IPS-20b (cell line): ENCODE measurements at regions not wholly inside any gene's neighbourhood (a gene's known extent, or its start where the extent isn't known, plus 50 kb on each side); places are given as distances from the start of the nearest gene placed in this dataset.
"Not testable (repeated sequence)": the region's sequence is repeated elsewhere in the genome, so short reads cannot be mapped to it uniquely, and the experiment has no call there.

ENCODE experiments used
- H3K27ac ChIP-seq: one replicate; pipeline ENCODE4 v1.5.1; 2013; ENCODE audit warnings: low read length
- H3K27me3 ChIP-seq: 2 replicates; pipeline ENCODE4 v1.6.1; 2013; ENCODE audit warnings: mild to moderate bottlenecking, low read length, inconsistent platforms; ENCODE audit not compliant: insufficient read depth
- H3K36me3 ChIP-seq: 2 replicates; pipeline ENCODE4 v1.6.1; 2013; ENCODE audit warnings: low read depth, mild to moderate bottlenecking, inconsistent platforms, low read length, moderate library complexity; ENCODE audit not compliant: insufficient read depth
- H3K4me1 ChIP-seq: 2 replicates; pipeline ENCODE4 v1.6.1; 2013; ENCODE audit warnings: mild to moderate bottlenecking, control low read depth, inconsistent platforms, low read length, moderate library complexity; ENCODE audit not compliant: insufficient read depth
- H3K4me3 ChIP-seq: 2 replicates; pipeline ENCODE4 v1.5.1; 2013; ENCODE audit warnings: mild to moderate bottlenecking, low read length, inconsistent platforms
- H3K9ac ChIP-seq: 2 replicates; pipeline ENCODE4 v1.6.1; 2013; ENCODE audit warnings: low read depth, mild to moderate bottlenecking, inconsistent platforms, low read length, moderate library complexity
- H3K9me3 ChIP-seq: 2 replicates; pipeline ENCODE4 v1.6.1; 2013; ENCODE audit warnings: mild to moderate bottlenecking, low read depth, low read length, inconsistent platforms; ENCODE audit not compliant: insufficient read depth

DNA sequence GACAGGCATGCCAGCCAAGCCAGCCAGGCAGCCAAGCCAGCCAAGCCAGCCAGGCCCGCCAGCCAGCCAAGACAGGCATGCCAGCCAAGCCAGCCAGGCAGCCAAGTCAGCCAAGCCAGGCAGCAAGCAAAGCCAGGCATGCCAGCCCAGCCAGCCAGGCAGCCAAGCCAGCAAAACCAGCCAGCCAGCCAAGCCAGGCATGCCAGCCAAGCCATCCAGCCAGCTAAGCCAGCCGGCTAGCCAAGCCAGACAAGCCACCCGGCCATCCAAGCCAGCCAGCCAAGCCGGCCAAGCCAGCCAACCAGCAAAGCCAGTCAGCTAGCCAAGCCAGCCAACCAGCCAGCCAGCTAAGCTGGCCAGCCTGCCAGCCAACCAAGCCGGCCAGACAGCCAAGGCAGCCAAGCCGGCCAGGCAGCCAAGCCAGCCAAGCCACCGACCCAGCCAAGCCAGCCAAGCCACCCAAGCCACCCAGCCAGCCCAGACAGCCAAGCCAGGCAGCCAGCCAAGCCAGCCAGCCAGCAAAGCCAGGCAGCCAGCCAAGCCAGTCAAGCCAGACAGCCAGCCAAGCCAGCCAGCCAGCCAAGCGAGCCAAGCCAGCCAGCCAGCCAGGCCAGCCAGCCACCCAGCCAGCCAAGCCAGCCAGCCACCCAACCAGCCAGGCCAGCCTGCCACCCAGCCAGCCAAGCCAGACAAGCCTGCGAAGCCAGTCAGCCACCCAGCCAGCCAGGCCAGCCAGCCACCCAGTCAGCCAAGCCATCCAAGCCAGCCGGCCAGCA is 332.9 kb upstream of the PLGLB2 start:
- H3K9me3 ChIP-seq, H3K36me3 ChIP-seq, H3K9ac ChIP-seq, H3K4me1 ChIP-seq, H3K27ac ChIP-seq, H3K27me3 ChIP-seq, H3K4me3 ChIP-seq: not testable (repeated sequence)

DNA sequence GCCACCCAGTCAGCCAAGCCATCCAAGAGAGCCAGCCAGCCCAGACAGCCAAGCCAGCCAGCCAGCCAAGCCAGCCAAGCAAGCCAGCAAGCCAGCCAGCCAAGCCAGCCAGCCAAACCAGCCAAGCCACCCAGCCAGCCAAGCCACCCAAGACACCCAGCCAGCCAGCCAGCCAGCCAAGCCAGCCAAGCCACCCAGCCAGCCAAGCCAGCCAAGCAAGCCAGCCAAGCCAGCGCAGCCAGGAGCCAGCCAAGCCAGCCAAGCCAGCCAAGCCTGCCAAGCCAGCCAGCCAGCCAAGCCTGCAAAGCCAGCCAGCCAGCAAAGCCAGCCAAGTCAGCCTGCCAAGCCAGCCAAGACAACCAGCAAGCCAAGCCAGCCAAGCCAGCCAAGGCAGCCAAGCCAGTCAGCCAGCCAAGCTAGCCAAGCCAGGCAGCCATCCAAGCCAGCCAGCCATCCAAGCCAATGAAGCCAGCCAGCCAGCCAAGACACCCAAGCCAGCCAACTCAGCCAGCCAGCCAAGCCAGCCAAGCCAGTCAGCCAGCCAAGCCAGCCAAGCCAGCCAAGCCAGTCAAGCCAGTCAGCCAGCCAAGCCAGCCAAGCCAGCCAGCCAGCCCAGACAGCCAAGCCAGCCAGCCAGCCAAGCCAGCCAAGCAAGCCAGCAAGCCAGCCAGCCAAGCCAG is 332.2 kb upstream of the PLGLB2 start:
- H3K9ac ChIP-seq, H3K9me3 ChIP-seq, H3K27ac ChIP-seq, H3K27me3 ChIP-seq, H3K4me1 ChIP-seq, H3K36me3 ChIP-seq, H3K4me3 ChIP-seq: not testable (repeated sequence)

DNA sequence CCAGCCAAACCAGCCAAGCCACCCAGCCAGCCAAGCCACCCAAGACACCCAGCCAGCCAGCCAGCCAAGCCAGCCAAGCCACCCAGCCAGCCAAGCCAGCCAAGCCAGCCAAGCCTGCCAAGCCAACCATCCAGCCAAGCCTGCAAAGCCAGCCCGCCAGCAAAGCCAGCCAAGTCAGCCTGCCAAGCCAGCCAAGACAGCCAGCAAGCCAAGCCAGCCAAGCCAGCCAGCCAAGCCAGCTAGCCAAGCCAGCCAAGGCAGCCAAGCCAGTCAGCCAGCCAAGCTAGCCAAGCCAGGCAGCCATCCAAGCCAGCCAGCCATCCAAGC is 331.7 kb upstream of the PLGLB2 start:
- not testable (repeated sequence) for H3K4me3 ChIP-seq, H3K4me1 ChIP-seq, H3K27ac ChIP-seq, H3K27me3 ChIP-seq, H3K36me3 ChIP-seq, H3K9ac ChIP-seq, H3K9me3 ChIP-seq

DNA sequence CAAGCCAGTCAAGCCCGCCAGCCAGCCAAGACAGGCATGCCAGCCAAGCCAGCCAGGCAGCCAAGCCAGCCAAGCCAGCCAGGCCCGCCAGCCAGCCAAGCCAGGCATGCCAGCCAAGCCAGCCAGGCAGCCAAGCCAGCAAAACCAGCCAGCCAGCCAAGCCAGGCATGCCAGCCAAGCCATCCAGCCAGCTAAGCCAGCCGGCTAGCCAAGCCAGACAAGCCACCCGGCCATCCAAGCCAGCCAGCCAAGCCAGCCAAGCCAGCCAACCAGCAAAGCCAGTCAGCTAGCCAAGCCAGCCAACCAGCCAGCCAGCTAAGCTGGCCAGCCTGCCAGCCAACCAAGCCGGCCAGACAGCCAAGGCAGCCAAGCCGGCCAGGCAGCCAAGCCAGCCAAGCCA is 330.7 kb upstream of the PLGLB2 start:
- not testable (repeated sequence) for H3K36me3 ChIP-seq, H3K4me1 ChIP-seq, H3K27me3 ChIP-seq, H3K9ac ChIP-seq, H3K4me3 ChIP-seq, H3K27ac ChIP-seq, H3K9me3 ChIP-seq

DNA sequence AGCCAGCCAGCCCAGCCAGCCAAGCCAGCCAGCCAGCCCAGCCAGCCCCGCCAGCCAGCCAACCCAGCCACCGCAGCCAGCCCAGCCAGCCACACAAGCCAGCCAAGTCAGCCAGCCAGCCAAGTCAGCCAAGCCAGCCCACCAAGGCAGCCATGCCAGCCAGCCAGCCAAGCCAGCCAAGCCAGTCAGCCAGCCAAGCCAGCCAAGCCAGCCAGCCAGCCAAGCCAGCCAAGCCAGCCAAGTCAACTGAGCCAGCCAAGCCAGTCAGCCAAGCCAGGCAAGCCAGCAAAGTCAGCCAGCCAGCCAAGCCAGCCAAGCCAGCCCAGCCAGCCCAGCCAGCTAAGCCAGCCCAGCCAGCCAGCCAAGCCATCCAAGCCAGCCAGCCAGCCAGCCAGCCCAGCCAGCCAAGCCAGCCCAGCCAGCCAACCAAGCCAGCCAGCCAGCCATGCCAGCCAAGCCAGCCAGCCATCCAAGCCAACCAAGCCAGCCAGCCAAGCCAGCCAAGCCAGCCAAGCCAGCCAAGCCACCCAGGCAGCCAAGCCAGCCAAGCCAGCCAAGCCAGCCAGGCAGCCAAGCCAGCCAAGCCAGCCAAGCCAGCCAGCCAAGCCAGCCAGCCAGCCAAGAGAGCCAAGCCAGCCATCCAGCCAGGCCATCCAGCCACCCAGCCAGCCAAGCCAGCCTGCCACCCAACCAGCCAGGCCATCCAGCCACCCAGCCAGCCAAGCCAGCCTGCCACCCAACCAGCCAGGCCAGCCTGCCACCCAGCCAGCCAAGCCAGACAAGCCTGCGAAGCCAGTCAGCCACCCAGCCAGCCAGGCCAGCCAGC is 329.9 kb upstream of the PLGLB2 start:
- not testable (repeated sequence) for H3K36me3 ChIP-seq, H3K4me3 ChIP-seq, H3K9ac ChIP-seq, H3K27ac ChIP-seq, H3K4me1 ChIP-seq, H3K27me3 ChIP-seq, H3K9me3 ChIP-seq

DNA sequence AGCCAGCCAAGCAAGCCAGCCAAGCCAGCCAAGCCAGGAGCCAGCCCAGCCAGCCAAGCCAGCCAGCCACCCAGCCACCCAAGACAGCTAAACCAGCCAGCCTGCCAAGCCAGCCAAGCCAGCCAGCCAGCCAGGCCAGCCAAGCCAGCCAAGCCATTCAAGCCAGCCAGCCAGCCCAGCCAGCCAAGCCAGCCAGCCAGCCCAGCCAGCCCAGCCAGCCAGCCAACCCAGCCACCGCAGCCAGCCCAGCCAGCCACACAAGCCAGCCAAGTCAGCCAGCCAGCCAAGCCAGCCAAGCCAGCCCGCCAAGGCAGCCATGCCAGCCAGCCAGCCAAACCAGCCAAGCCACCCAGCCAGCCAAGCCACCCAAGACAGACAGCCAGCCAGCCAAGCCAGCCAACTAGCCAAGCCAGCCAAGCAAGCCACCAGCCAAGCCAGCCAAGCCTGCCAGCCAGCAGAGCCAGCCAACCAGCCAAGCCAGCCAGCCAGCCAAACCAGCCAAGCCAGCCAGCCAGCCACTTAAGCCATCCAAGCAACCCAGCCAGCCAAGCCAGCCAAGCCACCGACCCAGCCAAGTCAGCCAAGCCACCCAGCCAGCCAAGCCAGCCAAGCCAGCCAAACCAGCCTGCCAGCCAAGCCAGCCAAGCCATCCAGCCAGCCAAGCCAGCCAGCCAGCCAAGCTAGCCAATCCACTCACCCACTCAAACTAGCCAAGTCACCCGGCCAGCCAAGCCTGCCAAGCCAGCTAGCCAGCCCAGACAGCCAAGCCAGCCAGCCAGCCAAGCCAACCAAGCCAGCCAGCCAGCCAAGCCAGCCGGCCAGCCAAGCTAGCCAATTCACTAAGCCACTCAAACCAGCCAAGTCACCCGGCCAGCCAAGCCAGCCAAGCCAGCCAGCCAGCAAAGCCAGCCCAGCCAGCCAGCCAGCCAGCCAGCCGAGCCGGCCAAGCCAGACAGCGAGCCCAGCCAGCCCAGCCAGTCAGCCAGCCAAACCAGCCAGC is 328.8 kb upstream of the PLGLB2 start:
- not testable (repeated sequence) for H3K27ac ChIP-seq, H3K4me3 ChIP-seq, H3K36me3 ChIP-seq, H3K27me3 ChIP-seq, H3K4me1 ChIP-seq, H3K9me3 ChIP-seq, H3K9ac ChIP-seq

DNA sequence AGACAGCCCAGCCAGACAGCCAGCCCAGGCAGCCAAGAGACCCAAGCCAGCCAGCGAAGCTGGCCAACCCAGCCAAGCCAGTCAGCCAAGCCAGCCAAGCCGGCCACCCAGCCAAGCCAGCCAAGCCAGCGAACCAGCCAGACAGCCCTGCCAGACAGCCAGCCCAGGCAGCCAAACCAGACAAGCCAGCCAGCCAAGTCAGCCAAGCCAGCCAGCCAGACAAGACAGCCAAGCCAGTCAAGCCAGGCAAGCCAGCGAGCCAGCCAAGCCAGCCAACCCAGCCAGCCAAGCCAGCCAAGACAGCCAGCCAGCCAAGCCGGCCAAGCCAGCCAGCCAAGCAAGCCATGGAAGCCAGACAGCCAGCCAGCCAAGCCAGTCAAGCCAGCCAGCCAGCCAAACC is 327.9 kb upstream of the PLGLB2 start:
- H3K9me3 ChIP-seq, H3K9ac ChIP-seq, H3K4me1 ChIP-seq, H3K27ac ChIP-seq, H3K36me3 ChIP-seq, H3K27me3 ChIP-seq, H3K4me3 ChIP-seq: not testable (repeated sequence)

DNA sequence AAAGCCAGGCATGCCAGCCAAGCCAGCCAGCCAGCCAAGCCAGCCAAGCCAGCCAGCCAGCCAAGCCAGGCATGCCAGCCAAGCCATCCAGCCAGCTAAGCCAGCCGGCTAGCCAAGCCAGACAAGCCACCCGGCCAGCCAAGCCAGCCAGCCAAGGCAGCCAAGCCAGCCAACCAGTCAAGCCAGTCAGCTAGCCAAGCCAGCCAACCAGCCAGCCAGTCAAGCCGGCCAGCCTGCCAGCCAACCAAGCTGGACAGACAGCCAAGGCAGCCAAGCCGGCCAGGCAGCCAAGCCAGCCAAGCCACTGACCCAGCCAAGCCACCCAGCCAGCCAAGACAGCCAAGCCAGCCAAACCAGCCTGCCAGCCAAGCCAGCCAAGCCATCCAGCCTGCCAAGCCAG is 326.9 kb upstream of the PLGLB2 start:
- H3K27me3 ChIP-seq, H3K36me3 ChIP-seq, H3K9me3 ChIP-seq, H3K4me3 ChIP-seq, H3K4me1 ChIP-seq, H3K27ac ChIP-seq, H3K9ac ChIP-seq: not testable (repeated sequence)

DNA sequence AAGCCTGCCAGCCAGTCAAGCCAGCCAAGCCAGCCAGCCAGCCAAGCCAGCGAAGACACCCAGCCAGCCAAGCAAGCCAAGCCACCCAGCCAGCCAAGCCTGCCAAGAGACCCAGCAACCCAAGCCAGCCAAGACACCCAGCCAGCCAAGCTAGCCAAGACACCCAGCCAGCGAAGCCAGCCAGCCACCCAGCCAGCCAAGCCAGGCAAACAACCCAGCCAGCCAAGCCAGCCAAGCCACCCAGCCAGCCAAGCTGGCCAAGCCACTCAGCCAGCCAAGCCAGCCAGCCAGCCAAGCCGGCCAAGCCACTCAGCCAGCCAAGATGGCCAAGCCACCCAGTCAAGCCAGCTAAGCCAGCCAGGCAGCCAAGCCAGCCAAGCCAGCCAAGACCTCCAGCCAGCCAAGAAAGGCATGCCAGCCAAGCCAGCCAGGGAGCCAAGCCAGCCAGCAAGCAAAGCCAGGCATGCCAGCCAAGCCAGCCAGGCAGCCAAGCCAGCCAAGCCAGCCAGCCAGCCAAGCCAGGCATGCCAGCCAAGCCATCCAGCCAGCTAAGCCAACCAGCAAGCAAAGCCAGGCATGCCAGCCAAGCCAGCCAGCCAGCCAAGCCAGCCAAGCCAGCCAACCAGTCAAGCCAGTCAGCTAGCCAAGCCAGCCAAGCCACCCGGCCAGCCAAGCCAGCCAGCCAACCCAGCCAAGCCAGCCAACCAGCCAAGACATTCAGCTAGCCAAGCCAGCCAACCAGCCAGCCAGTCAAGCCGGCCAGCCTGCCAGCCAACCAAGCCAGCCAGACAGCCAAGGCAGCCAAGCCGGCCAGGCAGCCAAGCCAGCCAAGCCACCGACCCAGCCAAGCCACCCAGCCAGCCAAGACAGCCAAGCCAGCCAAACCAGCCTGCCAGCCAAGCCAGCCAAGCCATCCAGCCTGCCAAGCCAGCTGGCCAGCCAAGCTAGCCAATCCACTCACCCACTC is 323.8 kb upstream of the PLGLB2 start:
- not testable (repeated sequence) for H3K27me3 ChIP-seq, H3K36me3 ChIP-seq, H3K27ac ChIP-seq, H3K4me1 ChIP-seq, H3K9ac ChIP-seq, H3K4me3 ChIP-seq, H3K9me3 ChIP-seq

DNA sequence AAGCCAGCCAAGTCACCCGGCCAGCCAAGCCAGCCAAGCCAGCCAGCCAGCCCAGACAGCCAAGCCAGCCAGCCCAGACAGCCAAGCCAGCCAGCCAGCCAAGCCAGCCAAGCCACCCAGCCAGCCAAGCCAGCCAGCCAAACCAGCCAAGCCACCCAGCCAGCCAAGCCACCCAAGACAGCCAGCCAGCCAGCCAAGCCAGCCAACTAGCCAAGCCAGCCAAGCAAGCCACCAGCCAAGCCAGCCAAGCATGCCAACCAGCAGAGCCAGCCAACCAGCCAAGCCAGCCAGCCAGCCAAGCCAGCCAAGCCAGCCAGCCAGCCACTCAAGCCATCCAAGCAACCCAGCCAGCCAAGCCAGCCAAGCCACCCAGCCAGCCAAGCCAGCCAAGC is 323.1 kb upstream of the PLGLB2 start:
- not testable (repeated sequence) for H3K4me3 ChIP-seq, H3K9ac ChIP-seq, H3K9me3 ChIP-seq, H3K36me3 ChIP-seq, H3K27me3 ChIP-seq, H3K4me1 ChIP-seq, H3K27ac ChIP-seq

DNA sequence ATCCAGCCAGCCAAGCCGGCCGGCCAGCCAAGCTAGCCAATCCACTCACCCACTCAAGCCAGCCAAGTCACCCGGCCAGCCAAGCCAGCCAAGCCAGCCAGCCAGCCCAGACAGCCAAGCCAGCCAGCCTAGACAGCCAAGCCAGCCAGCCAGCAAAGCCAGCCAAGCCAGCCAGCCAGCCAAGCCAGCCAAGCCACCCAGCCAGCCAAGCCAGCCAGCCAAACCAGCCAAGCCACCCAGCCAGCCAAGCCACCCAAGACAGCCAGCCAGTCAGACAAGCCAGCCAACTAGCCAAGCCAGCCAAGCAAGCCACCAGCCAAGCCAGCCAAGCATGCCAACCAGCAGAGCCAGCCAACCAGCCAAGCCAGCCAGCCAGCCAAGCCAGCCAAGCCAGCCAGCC is 322.7 kb upstream of the PLGLB2 start:
- H3K9ac ChIP-seq, H3K4me3 ChIP-seq, H3K36me3 ChIP-seq, H3K9me3 ChIP-seq, H3K4me1 ChIP-seq, H3K27me3 ChIP-seq, H3K27ac ChIP-seq: not testable (repeated sequence)
